ENCODE measurements at regions not wholly inside any gene's neighbourhood (a gene's known extent, or its start where the extent isn't known, plus 50 kb on each side); places are given as distances from the start of the nearest gene placed in this dataset.

DNA sequence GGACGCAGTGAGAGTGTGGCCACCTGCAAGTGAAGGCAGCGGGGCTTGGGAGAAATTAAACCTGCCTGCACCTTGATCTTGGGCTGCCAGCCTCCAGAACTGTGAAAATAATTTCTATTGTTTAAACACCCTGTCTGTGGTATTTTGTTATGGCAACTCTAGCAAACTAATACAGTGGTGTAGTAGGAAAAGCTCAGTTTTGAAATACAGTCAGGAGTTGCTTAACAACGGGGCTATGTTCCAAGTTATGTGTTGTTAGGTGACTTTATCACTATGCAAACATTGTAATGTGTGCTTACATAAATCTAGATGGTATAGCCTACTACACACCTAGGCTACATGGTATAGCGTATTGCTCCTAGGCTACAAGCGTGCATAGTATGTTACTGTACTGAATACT is 93.4 kb upstream of the FN1 start (continued):
- no peak for TF ChIP-seq THYN1 (CRISPR knock-in tag; IDR thresholded peaks at IDR 0.05; ENCODE audit: borderline replicate concordance, low read depth)
- TF ChIP-seq, protein P1, sequence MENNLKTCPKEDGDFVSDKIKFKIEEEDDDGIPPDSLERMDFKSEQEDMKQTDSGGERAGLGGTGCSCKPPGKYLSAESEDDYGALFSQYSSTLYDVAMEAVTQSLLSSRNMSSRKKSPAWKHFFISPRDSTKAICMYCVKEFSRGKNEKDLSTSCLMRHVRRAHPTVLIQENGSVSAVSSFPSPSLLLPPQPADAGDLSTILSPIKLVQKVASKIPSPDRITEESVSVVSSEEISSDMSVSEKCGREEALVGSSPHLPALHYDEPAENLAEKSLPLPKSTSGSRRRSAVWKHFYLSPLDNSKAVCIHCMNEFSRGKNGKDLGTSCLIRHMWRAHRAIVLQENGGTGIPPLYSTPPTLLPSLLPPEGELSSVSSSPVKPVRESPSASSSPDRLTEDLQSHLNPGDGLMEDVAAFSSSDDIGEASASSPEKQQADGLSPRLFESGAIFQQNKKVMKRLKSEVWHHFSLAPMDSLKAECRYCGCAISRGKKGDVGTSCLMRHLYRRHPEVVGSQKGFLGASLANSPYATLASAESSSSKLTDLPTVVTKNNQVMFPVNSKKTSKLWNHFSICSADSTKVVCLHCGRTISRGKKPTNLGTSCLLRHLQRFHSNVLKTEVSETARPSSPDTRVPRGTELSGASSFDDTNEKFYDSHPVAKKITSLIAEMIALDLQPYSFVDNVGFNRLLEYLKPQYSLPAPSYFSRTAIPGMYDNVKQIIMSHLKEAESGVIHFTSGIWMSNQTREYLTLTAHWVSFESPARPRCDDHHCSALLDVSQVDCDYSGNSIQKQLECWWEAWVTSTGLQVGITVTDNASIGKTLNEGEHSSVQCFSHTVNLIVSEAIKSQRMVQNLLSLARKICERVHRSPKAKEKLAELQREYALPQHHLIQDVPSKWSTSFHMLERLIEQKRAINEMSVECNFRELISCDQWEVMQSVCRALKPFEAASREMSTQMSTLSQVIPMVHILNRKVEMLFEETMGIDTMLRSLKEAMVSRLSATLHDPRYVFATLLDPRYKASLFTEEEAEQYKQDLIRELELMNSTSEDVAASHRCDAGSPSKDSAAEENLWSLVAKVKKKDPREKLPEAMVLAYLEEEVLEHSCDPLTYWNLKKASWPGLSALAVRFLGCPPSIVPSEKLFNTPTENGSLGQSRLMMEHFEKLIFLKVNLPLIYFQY (CRISPR knock-in tag; IDR thresholded peaks at IDR 0.05; ENCODE audit: borderline replicate concordance), result no peak
- TF ChIP-seq NFKBIZ (CRISPR knock-in tag; IDR thresholded peaks at IDR 0.05), result no peak
- TF ChIP-seq CBX5 (CRISPR knock-in tag; IDR thresholded peaks at IDR 0.05; ENCODE audit: borderline replicate concordance), result peak; percentile 85; the same call in 1 of the 2 replicates
- no peak for TF ChIP-seq TARDBP (CRISPR knock-in tag; IDR thresholded peaks at IDR 0.05)
- no peak for TF ChIP-seq ZFP90 (CRISPR knock-in tag; IDR thresholded peaks at IDR 0.05; ENCODE audit: borderline replicate concordance)
- peak; percentile 53; the same call in 1 of the 2 replicates for TF ChIP-seq HNF4A (CRISPR knock-in tag; IDR thresholded peaks at IDR 0.05)
- TF ChIP-seq POLR2A (IDR thresholded peaks at IDR 0.05; ENCODE audit: insufficient read depth in 1 of 2, low read depth in 2 of 2, low read length in 2 of 2), result no peak
- peak; percentile 100 for TF ChIP-seq ZNF12 (CRISPR knock-in tag; IDR thresholded peaks at IDR 0.05)
- TF ChIP-seq ZMAT3 (CRISPR knock-in tag; conservative IDR thresholded peaks at IDR 0.05), result no peak
- TF ChIP-seq, protein P2, sequence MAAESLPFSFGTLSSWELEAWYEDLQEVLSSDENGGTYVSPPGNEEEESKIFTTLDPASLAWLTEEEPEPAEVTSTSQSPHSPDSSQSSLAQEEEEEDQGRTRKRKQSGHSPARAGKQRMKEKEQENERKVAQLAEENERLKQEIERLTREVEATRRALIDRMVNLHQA (CRISPR knock-in tag; IDR thresholded peaks at IDR 0.05), result no peak
- no peak for TF ChIP-seq ZNF766 (CRISPR knock-in tag; IDR thresholded peaks at IDR 0.05; ENCODE audit: borderline replicate concordance)
- peak; percentile 69 for TF ChIP-seq MED1 (CRISPR knock-in tag; IDR thresholded peaks at IDR 0.05)
- no peak for TF ChIP-seq CHD4 (IDR thresholded peaks at IDR 0.05; ENCODE audit: borderline replicate concordance, low read length)
- TF ChIP-seq, protein P3, sequence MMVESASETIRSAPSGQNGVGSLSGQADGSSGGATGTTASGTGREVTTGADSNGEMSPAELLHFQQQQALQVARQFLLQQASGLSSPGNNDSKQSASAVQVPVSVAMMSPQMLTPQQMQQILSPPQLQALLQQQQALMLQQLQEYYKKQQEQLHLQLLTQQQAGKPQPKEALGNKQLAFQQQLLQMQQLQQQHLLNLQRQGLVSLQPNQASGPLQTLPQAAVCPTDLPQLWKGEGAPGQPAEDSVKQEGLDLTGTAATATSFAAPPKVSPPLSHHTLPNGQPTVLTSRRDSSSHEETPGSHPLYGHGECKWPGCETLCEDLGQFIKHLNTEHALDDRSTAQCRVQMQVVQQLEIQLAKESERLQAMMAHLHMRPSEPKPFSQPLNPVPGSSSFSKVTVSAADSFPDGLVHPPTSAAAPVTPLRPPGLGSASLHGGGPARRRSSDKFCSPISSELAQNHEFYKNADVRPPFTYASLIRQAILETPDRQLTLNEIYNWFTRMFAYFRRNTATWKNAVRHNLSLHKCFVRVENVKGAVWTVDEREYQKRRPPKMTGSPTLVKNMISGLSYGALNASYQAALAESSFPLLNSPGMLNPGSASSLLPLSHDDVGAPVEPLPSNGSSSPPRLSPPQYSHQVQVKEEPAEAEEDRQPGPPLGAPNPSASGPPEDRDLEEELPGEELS (CRISPR knock-in tag; IDR thresholded peaks at IDR 0.05), result peak; percentile 34; the same call in 1 of the 2 replicates
- no peak for TF ChIP-seq NFKB2 (CRISPR knock-in tag; IDR thresholded peaks at IDR 0.05; ENCODE audit: borderline replicate concordance)
- TF ChIP-seq CEBPG (CRISPR knock-in tag; IDR thresholded peaks at IDR 0.05), result peak; percentile 92
- TF ChIP-seq ZNF331 (CRISPR knock-in tag; IDR thresholded peaks at IDR 0.05), result peak; percentile 50; the same call in 1 of the 2 replicates
- TF ChIP-seq, protein P4, sequence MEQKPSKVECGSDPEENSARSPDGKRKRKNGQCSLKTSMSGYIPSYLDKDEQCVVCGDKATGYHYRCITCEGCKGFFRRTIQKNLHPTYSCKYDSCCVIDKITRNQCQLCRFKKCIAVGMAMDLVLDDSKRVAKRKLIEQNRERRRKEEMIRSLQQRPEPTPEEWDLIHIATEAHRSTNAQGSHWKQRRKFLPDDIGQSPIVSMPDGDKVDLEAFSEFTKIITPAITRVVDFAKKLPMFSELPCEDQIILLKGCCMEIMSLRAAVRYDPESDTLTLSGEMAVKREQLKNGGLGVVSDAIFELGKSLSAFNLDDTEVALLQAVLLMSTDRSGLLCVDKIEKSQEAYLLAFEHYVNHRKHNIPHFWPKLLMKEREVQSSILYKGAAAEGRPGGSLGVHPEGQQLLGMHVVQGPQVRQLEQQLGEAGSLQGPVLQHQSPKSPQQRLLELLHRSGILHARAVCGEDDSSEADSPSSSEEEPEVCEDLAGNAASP (CRISPR knock-in tag; IDR thresholded peaks at IDR 0.05; ENCODE audit: borderline replicate concordance), result peak; percentile 52; the same call in 1 of the 2 replicates
- TF ChIP-seq ATF1 (CRISPR knock-in tag; IDR thresholded peaks at IDR 0.05), result no peak
- no peak for TF ChIP-seq PAX8 (CRISPR knock-in tag; IDR thresholded peaks at IDR 0.05; ENCODE audit: borderline replicate concordance)
- no peak for TF ChIP-seq ZNF205 (CRISPR knock-in tag; IDR thresholded peaks at IDR 0.05)
- no peak for TF ChIP-seq KLF12 (CRISPR knock-in tag; IDR thresholded peaks at IDR 0.05; ENCODE audit: borderline replicate concordance)
- TF ChIP-seq, protein P5, sequence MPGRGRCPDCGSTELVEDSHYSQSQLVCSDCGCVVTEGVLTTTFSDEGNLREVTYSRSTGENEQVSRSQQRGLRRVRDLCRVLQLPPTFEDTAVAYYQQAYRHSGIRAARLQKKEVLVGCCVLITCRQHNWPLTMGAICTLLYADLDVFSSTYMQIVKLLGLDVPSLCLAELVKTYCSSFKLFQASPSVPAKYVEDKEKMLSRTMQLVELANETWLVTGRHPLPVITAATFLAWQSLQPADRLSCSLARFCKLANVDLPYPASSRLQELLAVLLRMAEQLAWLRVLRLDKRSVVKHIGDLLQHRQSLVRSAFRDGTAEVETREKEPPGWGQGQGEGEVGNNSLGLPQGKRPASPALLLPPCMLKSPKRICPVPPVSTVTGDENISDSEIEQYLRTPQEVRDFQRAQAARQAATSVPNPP (CRISPR knock-in tag; IDR thresholded peaks at IDR 0.05), result no peak
- peak; percentile 72; the same call in 1 of the 2 replicates for TF ChIP-seq MIER3 (CRISPR knock-in tag; IDR thresholded peaks at IDR 0.05; ENCODE audit: borderline replicate concordance)

Measured in HepG2 (cell line).